ENCODE measurements at regions not wholly inside any gene's neighbourhood (a gene's known extent, or its start where the extent isn't known, plus 50 kb on each side); places are given as distances from the start of the nearest gene placed in this dataset.

- FAIRE-seq = no peak
- TF ChIP-seq SPI1 (IDR thresholded peaks at IDR 0.05; ENCODE audit: low read depth, low read length) (0 out of 2 replicates have a peak, but pooled peaks have one; percentile 17), POU2F2 (IDR thresholded peaks at IDR 0.05; ENCODE audit: low read depth, low read length) (no peak)
- no peak for DNase-seq (ENCODE audit: insufficient read length, low spot score)
These were observed 1155.6 kb downstream of the AMY1C start for GRCh38 chr1:104905322-104905721.

- no peak for TF ChIP-seq SPI1 (IDR thresholded peaks at IDR 0.05; ENCODE audit: low read depth, low read length)
- FAIRE-seq = no peak
- no peak for DNase-seq (ENCODE audit: insufficient read length, low spot score)
These were observed 1156.4 kb downstream of the AMY1C start for GRCh38 chr1:104906141-104906540.

GRCh38 chr1:104919188-104919587, 1169.5 kb downstream of the AMY1C start:
- DNase-seq (ENCODE audit: insufficient read length, low spot score) = no peak
- TF ChIP-seq POU2F2 (IDR thresholded peaks at IDR 0.05; ENCODE audit: low read depth, low read length) (no peak), SPI1 (IDR thresholded peaks at IDR 0.05; ENCODE audit: low read depth, low read length) (peak; percentile 67), POLR2A (IDR thresholded peaks at IDR 0.05; ENCODE audit: low read depth, low read length) (no peak)
- FAIRE-seq = no peak

- DNase-seq (ENCODE audit: insufficient read length, low spot score) = no peak
- TF ChIP-seq POLR2A (IDR thresholded peaks at IDR 0.05; ENCODE audit: low read depth, low read length) (no peak), TAF1 (IDR thresholded peaks at IDR 0.05; ENCODE audit: low read depth, low read length) (no peak), PAX5 (IDR thresholded peaks at IDR 0.05; ENCODE audit: insufficient read depth, low read length, severe bottlenecking) (no peak), SPI1 (IDR thresholded peaks at IDR 0.05; ENCODE audit: low read depth, low read length) (no peak), POLR2AphosphoS5 (IDR thresholded peaks at IDR 0.05; ENCODE audit: low read depth, low read length) (no peak), POU2F2 (IDR thresholded peaks at IDR 0.05; ENCODE audit: low read depth, low read length) (no peak)
- no peak for FAIRE-seq
These were observed 1171.8 kb downstream of the AMY1C start for GRCh38 chr1:104921525-104921924.

- TF ChIP-seq POLR2A (IDR thresholded peaks at IDR 0.05; ENCODE audit: low read depth, low read length) (no peak), TAF1 (IDR thresholded peaks at IDR 0.05; ENCODE audit: low read depth, low read length) (no peak), POLR2AphosphoS5 (IDR thresholded peaks at IDR 0.05; ENCODE audit: low read depth, low read length) (no peak), SPI1 (IDR thresholded peaks at IDR 0.05; ENCODE audit: low read depth, low read length) (no peak), PAX5 (IDR thresholded peaks at IDR 0.05; ENCODE audit: insufficient read depth, low read length, severe bottlenecking) (no peak), POU2F2 (IDR thresholded peaks at IDR 0.05; ENCODE audit: low read depth, low read length) (no peak)
- FAIRE-seq (no peak), DNase-seq (ENCODE audit: insufficient read length, low spot score) (no peak)
These were observed 1173.4 kb downstream of the AMY1C start for GRCh38 chr1:104923075-104923474.

- DNase-seq (ENCODE audit: insufficient read length, low spot score) = no peak
- FAIRE-seq = no peak
- TF ChIP-seq POLR2A (IDR thresholded peaks at IDR 0.05; ENCODE audit: low read depth, low read length) (no peak), SPI1 (IDR thresholded peaks at IDR 0.05; ENCODE audit: low read depth, low read length) (no peak), TAF1 (IDR thresholded peaks at IDR 0.05; ENCODE audit: low read depth, low read length) (no peak), PAX5 (IDR thresholded peaks at IDR 0.05; ENCODE audit: insufficient read depth, low read length, severe bottlenecking) (no peak), POU2F2 (IDR thresholded peaks at IDR 0.05; ENCODE audit: low read depth, low read length) (no peak)
These were observed 1179.6 kb downstream of the AMY1C start for GRCh38 chr1:104929280-104929679.

GRCh38 chr1:104932030-104932915, 1182.6 kb downstream of the AMY1C start:
- FAIRE-seq (no peak), DNase-seq (ENCODE audit: insufficient read length, low spot score) (no peak)
- TF ChIP-seq POLR2AphosphoS5 (IDR thresholded peaks at IDR 0.05; ENCODE audit: low read depth, low read length) (no peak), PAX5 (IDR thresholded peaks at IDR 0.05; ENCODE audit: insufficient read depth, low read length, severe bottlenecking) (no peak), POU2F2 (IDR thresholded peaks at IDR 0.05; ENCODE audit: low read depth, low read length) (no peak), POLR2A (IDR thresholded peaks at IDR 0.05; ENCODE audit: low read depth, low read length) (no peak), SPI1 (IDR thresholded peaks at IDR 0.05; ENCODE audit: low read depth, low read length) (no peak), TAF1 (IDR thresholded peaks at IDR 0.05; ENCODE audit: low read depth, low read length) (no peak)

- FAIRE-seq = no peak
- TF ChIP-seq SPI1 (IDR thresholded peaks at IDR 0.05; ENCODE audit: low read depth, low read length) = peak; percentile 67
- no peak for TF ChIP-seq PAX5 (IDR thresholded peaks at IDR 0.05; ENCODE audit: insufficient read depth, low read length, severe bottlenecking)
- DNase-seq (ENCODE audit: insufficient read length, low spot score) = no peak
These were observed 1183.4 kb downstream of the AMY1C start for GRCh38 chr1:104932949-104933679.

GRCh38 chr1:104933846-104934245, 1184.1 kb downstream of the AMY1C start:
- TF ChIP-seq PAX5 (IDR thresholded peaks at IDR 0.05; ENCODE audit: insufficient read depth, low read length, severe bottlenecking) = no peak
- no peak for TF ChIP-seq SPI1 (IDR thresholded peaks at IDR 0.05; ENCODE audit: low read depth, low read length)
- no peak for TF ChIP-seq TAF1 (IDR thresholded peaks at IDR 0.05; ENCODE audit: low read depth, low read length)
- no peak for TF ChIP-seq POLR2A (IDR thresholded peaks at IDR 0.05; ENCODE audit: low read depth, low read length)
- TF ChIP-seq POLR2AphosphoS5 (IDR thresholded peaks at IDR 0.05; ENCODE audit: low read depth, low read length) = no peak
- TF ChIP-seq POU2F2 (IDR thresholded peaks at IDR 0.05; ENCODE audit: low read depth, low read length) = no peak
- FAIRE-seq (no peak), DNase-seq (ENCODE audit: insufficient read length, low spot score) (no peak)

GRCh38 chr1:104945406-104945805, 1195.7 kb downstream of the AMY1C start:
- no peak for DNase-seq (ENCODE audit: insufficient read length, low spot score)
- no peak for TF ChIP-seq SPI1 (IDR thresholded peaks at IDR 0.05; ENCODE audit: low read depth, low read length)
- no peak for TF ChIP-seq POLR2A (IDR thresholded peaks at IDR 0.05; ENCODE audit: low read depth, low read length)
- TF ChIP-seq PAX5 (IDR thresholded peaks at IDR 0.05; ENCODE audit: insufficient read depth, low read length, severe bottlenecking) = no peak
- TF ChIP-seq POLR2AphosphoS5 (IDR thresholded peaks at IDR 0.05; ENCODE audit: low read depth, low read length) = no peak
- no peak for TF ChIP-seq TAF1 (IDR thresholded peaks at IDR 0.05; ENCODE audit: low read depth, low read length)
- no peak for TF ChIP-seq POU2F2 (IDR thresholded peaks at IDR 0.05; ENCODE audit: low read depth, low read length)
- FAIRE-seq = no peak
